ENCODE measurements at regions not wholly inside any gene's neighbourhood (a gene's known extent, or its start where the extent isn't known, plus 50 kb on each side); places are given as distances from the start of the nearest gene placed in this dataset.
"Not testable (repeated sequence)": the region's sequence is repeated elsewhere in the genome, so short reads cannot be mapped to it uniquely, and the experiment has no call there.

GRCh38 chr3:176155012-176155411 lies 1042.3 kb downstream of the TBL1XR1 start:
- no peak for DNase-seq

- DNase-seq: no peak
Observed at GRCh38 chr3:176149567-176149966, 1047.7 kb downstream of the TBL1XR1 start.

DNA sequence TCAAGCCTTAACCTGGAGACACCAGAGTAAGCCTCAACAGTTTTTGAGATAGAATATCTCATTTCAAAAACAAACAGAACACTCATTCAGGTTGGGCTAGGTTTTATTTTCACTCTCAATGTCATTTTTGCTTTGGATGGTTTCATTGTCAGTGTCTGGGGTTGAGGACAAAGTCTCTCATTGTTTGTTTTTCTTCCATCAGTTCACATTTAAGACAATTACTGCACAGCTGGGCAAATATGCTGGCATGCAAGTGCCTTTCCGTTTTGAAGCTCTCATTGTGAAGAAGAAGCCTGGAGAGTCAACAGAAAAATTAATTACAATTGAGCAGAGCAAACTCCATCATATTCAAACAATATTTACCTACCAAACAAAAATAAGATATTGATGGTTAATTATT lies 1050.0 kb downstream of the TBL1XR1 start:
- no peak for DNase-seq

- DNase-seq: no peak
Observed at GRCh38 chr3:176141837-176142236, 1055.4 kb downstream of the TBL1XR1 start.

DNA sequence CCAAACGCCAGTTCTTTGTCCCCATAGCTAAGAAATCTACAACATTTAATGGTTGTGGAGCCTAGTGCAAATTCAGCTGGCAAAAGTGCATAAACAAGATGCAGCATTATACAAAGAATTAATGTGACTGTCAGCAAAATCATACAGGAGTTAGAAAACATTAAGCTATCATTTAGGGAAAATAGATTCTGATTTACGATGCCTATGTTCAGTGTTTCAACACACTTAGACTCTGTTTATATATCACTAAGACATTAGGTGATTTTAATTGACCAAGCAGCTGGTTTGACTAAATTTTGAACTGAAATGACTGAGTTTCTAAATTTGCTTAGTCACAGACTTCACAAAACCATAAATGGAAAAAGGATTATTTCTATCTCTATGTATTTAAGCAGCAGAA lies 1076.8 kb downstream of the TBL1XR1 start:
- DNase-seq: no peak

- no peak for DNase-seq
Observed at GRCh38 chr3:176119826-176120225, 1077.5 kb downstream of the TBL1XR1 start.

DNA sequence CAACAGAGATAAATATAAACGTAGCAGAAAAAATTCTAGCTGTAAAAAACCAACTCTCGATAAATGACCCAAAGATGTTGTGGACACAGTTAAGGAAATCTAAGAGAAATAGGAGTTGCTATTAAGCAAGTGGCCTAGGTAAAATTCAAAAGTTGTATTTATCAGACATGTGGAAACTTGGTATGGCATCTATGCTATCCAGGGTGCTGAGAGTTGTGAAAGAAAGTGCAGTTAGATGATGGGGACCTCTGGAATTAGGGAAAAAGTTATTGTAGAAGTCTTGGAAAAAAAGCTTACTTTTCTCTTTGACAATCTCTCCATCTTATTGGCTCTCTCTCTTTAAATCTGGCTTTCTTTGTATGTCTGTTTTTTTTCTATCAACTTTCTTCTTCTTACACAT lies 1090.9 kb downstream of the TBL1XR1 start:
- DNase-seq: no peak

GRCh38 chr3:176097027-176097426 lies 1100.3 kb downstream of the TBL1XR1 start:
- no peak for DNase-seq

- not testable (repeated sequence) for DNase-seq
Observed at GRCh38 chr3:176093892-176094291, 1103.4 kb downstream of the TBL1XR1 start.

DNA sequence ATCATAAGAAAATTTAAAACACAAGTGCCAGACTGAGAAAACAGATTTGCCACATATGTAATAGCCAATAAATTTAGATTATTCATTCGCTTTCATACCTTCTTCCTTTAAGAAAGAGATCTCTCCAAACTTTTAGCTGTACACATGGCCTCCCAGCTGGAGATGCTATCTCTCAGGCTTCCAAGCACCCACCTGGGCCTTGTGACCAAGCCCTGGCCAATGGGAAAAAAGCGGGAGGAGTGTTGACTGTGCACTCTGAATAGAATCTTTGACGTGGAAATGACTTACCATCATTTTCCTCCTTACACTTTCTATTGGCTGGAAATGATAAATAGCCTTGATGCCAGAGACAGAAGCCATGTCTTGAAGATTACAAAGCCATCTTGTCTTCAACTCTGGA lies 1106.6 kb downstream of the TBL1XR1 start:
- DNase-seq: no peak

DNA sequence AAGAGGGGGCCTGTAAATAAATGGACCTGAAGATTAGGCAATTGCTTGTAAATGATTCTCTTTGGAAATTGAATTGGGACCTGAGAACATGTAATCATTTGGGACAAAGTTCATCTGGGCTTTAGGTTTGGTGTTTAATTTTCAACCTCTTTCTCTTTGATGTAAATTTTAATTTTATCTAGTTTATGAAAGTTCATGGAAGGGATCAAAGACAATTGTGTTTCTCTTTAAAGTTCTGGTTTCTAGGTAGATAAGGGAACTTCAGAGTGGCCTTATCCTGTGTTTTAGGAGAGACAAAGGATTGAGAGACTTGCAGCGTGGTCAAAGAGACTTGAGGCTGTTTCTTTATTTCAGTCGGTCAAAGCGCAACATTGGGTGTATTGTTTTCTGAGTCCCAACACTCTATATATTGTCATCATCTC lies 1108.3 kb downstream of the TBL1XR1 start:
- no peak for DNase-seq

DNA sequence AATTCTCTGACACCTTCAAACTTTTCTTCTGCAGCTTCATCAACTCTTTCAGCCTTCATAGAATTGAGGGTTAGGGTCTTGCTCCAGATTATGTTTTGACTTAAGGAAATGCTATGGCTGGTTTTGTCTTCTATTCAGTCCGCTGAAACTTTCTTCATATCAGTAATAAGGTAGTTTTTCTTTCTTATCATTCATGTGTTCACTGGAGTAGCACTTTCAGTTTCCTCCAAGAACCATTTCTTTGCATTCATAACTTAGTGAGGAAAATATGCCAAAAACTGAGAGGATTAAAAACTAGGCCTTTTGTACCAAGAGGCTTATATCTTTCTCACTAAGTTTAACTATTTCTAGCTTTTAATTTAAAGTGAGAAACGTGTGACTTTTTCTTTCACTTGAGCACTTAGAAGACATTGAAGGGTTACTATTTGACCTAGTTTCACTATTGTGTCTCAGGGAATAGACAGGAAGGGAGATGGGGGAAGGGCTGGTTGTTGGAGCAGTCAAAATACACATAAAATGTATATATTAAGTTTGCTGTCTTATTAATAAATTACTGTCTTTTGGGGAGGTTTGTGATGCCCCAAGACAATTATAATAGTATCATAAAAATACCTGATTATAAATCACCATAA lies 1110.1 kb downstream of the TBL1XR1 start:
- DNase-seq: no peak

GRCh38 chr3:176079785-176080184 lies 1117.5 kb downstream of the TBL1XR1 start:
- DNase-seq: no peak

GRCh38 chr3:176078906-176079305 lies 1118.4 kb downstream of the TBL1XR1 start:
- DNase-seq: no peak

DNA sequence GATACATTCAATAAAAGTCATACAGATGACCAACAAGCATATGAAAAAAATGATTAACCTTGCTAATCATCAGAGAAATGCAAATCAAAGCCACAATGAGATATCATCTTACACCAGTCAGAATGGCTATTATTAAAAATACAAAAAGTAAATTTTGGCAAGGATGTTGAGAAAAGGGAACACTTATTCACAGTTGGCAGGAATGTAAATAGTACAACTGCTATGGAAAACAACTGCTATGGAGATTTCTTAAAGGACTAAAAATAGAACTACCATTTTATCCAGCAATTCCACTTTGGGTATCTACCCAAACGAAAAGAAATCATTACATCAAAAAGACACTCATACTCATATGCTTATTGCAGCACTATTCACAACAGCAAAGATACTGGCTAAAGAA lies 1121.8 kb downstream of the TBL1XR1 start:
- no peak for DNase-seq

DNA sequence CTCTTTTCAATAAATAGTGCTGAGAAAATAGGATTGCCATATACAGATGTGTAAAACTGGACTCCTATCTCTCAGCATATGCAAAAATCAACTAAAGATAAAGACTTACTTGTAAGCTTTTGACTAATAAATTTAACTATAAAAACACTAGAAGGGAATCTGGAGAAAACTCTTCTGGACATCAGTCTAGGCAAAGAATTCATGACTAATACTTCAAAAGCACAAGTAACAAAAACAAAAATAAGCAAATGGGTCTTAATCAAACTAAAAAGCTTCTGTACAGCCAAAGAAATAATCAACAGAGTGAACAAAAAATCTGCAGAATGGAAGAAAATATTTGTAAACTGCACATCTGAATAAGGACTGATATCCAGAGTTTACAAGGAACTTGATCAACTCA lies 1122.2 kb downstream of the TBL1XR1 start:
- DNase-seq: no peak

DNA sequence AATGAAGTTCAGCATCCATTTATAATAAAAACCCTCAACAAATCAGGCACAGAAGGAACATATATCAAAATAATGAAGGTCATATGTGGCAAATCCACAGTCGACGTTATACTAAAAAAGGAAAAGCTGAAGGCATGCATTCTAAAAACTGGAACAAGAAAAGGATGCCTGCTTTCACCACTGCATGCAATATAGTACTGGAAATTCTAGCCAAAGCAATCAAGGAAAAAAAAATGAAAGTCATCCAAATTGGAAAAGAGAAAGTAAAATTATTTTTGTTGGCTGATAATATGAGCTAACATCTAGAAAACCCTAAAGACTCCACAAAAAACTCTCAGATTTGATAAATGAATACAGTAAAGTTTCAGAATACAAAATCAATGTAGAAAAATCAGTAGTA lies 1123.2 kb downstream of the TBL1XR1 start:
- no peak for DNase-seq

DNA sequence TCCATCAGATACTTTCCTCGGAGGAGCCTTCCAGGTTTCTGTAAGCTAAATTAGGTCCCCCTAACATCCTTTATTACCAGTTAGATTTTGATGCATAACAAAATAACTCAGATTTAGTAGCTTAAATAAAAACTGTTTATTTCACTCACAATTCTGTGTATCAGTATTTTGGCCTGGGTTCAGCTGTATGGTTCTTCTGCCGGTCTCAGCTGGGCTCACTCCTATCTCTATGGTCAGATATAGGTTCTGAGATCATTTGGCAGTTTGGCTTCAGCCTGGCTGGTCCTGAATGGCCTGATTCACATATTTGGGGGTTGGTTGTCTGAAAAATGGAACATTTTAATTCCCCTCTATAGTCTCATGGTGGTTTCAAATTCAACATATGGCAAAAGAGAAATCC lies 1125.3 kb downstream of the TBL1XR1 start:
- no peak for DNase-seq

DNA sequence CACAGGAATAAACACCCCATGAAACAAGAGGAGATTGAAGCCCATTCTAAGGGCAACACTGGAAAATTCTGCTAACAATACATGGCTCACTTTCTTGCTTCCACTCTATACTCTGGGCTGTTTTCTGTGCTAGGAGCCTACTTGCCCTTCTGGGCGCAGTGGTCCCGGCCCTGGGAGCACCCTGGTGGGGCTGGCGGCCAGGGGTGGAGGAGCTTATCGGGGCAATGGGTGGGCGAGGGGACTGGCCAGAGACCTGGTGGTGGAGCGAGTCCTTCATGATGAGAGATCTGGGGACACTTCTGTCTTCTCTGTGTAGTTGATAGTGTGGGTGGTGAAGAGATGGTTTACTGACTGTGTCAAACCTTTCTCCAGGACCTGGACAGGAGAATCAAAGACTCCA lies 1128.5 kb downstream of the TBL1XR1 start:
- DNase-seq: no peak

GRCh38 chr3:176058856-176059255 lies 1138.4 kb downstream of the TBL1XR1 start:
- no peak for DNase-seq

- no peak for DNase-seq
Observed at GRCh38 chr3:176055836-176056235, 1141.4 kb downstream of the TBL1XR1 start.

GRCh38 chr3:176051766-176052165 lies 1145.5 kb downstream of the TBL1XR1 start:
- no peak for DNase-seq

GRCh38 chr3:176046703-176047102 lies 1150.6 kb downstream of the TBL1XR1 start:
- no peak for DNase-seq

GRCh38 chr3:176041812-176042211 lies 1155.5 kb downstream of the TBL1XR1 start:
- DNase-seq: no peak

DNA sequence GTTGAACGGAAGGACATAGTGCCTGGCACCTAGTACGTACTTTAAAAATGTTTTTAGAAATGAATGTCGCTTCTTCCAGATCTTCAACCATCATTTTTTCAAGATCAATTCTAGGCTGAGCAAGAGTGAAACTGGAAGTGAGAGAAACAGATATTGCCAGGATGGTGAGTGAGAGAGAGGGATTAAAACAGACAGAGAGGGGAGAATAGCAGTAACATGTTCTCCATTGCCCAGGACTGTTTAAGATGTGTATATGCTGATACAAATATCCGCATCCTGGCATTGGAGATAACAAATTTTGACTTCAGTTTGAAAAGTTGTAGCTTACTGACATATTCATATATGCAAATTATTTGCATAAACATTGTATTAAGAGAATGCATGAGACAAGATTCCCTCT lies 1156.1 kb downstream of the TBL1XR1 start:
- DNase-seq: no peak

GRCh38 chr3:176037636-176038035 lies 1159.6 kb downstream of the TBL1XR1 start:
- no peak for DNase-seq

All from kidney glomerular epithelial cell (primary cell).